HG03442 (cell line): ENCODE measurements at regions not wholly inside any gene's neighbourhood (a gene's known extent, or its start where the extent isn't known, plus 50 kb on each side); places are given as distances from the start of the nearest gene placed in this dataset.

Experiments
- ATAC-seq: cut with Tn5 transposase; IDR thresholded peaks from one replicate; pipeline ENCODE4 v1.9.1; 2021; ENCODE audit warnings: mild to moderate bottlenecking, moderate library complexity; ENCODE audit not compliant: unreplicated experiment

- ATAC-seq: no peak
These were observed 124.2 kb upstream of the ARHGAP28 start for GRCh38 chr18:6605115-6605869.

DNA sequence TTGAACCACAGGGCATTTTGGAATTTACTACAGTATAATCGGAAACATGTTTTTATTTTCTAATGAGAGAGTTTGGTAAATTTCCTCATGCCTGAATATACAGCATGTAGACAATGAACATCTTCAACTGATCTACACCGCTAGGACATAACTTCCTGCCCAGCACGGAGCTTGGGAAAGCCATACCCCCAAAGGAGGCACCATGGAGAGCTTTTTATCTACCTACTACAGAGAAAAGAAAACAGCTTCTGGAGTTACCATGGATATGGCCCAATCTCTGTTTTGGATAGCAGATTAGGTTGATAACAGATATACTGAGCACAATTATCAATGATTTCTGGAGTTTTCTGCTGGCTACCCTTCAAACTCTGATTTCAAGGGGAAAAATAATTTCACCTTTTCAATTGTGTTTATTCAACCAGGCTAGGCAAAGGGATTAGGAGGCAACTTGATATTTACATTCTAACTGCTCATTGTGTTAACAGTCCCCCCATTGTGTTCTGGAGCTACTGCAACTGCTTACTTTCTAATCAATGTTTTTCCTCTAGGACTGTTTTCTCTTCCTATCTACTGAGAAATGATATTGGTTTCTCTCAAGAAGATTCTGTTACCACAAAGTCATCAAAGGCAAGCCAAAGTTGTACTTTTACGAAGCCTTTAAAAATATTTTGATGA lies 123.0 kb upstream of the ARHGAP28 start:
- ATAC-seq: no peak

GRCh38 chr18:6607343-6607742 lies 122.2 kb upstream of the ARHGAP28 start:
- ATAC-seq: no peak

- no peak for ATAC-seq
These were observed 119.8 kb upstream of the ARHGAP28 start for GRCh38 chr18:6609666-6610264.

- no peak for ATAC-seq
These were observed 119.0 kb upstream of the ARHGAP28 start for GRCh38 chr18:6610466-6610865.

DNA sequence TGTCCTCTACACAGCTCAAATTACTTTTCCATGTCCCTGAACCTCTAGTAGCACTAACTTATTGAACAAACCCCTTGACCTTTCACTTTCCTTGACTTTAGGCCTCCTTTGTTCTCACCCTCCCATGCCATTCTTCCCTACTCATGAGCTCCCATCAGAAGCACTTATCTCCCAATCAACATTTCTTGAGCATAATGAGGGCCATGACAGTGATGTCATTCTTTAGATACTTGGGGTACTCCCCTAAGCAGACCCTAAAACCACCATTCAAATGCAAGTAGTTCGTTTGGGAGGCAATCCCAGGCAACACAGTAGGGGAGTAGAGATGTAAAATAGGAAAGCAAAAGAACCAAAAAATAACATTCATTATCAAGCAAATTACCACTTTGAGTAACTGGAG lies 115.9 kb upstream of the ARHGAP28 start:
- ATAC-seq: no peak

- ATAC-seq: no peak
These were observed 114.6 kb upstream of the ARHGAP28 start for GRCh38 chr18:6614952-6615351.

DNA sequence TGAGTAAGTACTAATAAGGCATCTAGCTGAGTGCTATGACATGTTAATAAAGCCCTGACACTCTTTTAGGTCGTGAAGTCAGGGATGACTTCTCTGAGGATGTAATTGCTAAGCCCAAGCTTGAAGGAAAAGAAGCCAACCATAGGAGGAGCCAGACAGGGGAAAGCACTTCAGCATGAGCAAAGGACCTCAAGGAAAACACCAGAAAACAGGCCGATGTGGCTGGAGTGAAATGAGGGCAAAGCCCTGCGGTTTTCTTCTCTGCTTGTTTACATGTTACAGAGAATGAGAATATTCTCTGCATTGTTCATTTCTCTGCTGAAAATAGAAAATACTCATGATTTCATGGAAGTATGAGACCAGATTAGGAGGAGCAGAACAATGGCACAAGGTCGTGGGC lies 112.5 kb upstream of the ARHGAP28 start:
- no peak for ATAC-seq

DNA sequence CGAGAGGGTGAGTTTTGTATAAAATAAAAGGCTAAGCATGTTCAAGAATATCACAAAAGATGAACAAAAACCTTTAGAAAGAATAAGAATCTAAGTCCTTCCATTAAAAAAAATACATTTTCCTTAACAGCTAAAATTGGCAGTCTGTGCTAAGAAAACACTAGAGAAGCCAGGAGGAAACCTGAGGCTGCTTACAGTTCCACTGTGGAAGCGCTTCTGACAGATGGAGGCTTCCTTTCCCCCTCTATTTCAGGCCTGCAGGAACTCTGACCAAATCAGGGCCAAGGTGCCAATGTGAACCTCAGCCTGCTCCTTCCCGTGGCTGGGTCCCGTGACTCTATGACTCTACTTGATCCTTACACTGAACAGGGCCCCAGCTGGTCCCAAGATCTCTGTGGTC lies 108.1 kb upstream of the ARHGAP28 start:
- ATAC-seq: no peak

DNA sequence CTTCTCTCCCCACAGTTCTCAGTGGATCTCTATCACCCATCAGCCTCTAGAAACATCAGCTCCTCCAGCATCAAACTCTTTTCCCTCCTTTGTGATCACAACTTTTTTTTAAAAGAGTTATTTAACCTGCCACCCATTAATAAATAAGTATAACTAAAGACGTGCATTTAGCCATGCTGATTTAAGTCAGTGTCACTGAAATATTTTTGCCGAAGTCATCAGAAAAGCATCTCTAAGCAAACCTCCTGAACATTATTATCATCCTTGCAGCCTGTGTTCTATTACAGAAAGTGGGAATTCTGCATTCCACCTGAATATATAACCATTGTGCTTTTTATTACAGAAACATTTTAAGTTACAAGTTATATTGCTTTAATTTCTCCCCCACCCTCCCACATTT lies 106.2 kb upstream of the ARHGAP28 start:
- ATAC-seq: no peak

DNA sequence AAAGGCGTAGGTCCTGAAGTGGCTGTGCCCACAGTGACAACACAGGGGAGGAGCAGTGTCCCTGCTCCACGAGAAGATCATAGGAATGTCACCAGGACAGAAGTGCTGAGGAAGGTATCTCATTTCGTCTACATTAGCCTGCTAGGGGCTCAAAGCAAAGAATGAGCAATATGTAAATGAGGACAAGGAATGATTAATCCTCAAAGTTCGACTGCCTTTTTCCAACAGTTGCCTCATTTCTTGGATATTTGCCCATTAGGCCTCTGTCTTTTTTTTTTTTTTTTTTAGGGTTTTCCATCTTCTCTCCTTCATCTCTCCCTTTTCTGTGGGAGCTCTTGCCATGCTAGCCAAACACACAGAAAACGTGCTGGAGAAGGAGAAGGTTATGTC lies 105.2 kb upstream of the ARHGAP28 start:
- no peak for ATAC-seq

DNA sequence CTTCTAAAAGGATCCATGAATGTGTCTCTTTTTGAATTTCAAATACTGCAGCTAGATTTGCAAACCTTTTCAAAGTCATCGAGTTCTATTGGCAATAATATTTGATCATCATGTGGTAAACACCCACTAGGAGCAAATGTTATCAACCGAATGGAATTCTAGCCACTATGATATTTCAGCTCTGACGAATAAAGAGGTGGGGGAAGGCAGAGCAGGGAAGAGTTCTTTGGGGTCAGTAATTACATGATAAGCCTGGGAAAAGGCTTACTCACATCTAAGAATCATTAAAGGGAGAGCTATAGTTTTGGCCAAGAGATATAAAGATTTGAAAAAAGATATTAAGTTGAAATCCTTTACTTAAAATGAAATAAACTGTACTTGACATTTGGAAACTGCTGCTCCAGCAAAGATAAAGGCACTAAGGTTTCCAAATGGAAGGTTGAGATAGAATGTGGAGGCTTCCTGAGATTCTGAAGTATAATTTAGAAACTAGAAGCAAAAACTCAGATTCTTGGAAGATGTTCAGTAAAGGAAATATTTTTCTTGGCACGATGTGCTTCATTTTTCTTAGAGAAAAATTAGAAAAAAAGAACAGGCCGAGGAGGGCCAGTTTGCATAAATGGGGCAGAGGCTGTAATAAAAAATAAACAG lies 104.7 kb upstream of the ARHGAP28 start:
- ATAC-seq: no peak

- ATAC-seq: no peak
These were observed 104.0 kb upstream of the ARHGAP28 start for GRCh38 chr18:6625481-6625880.

DNA sequence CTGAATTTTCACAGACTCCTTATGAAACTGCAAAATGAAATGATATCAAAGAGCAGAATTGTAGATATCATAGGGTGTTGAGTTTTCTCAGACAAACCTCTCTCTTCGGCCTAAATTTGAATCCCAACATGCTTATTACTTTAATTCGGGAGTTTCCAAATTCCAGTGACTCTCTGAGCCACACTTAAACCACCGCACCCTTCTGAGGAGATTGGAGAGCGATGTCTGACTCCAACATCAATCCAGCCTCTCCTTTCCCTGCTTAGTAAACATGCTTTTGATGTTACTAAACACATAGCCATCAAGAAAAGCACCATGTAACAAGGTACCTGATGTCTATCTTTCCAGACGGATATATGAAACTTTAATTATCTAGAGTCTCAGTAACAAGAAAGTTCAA lies 103.1 kb upstream of the ARHGAP28 start:
- ATAC-seq: no peak

DNA sequence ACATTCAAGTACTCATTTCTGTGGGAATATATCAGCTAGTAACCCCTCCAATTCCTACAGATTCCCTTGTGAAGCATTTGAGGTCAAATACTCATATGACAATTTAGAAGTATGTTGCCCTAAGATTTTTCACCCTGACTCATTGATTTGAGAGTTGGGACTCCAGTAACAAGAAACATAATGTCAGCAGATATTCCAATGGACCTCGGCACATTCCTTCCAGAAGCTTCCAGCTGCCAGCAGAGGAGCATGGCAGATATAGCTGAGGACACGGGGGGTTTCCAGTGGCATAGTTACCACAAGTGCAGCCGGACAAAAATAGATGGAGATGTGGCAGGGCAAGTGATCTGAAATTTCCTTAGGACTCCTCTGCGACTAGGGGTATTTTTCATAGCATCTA lies 101.9 kb upstream of the ARHGAP28 start:
- ATAC-seq: no peak

DNA sequence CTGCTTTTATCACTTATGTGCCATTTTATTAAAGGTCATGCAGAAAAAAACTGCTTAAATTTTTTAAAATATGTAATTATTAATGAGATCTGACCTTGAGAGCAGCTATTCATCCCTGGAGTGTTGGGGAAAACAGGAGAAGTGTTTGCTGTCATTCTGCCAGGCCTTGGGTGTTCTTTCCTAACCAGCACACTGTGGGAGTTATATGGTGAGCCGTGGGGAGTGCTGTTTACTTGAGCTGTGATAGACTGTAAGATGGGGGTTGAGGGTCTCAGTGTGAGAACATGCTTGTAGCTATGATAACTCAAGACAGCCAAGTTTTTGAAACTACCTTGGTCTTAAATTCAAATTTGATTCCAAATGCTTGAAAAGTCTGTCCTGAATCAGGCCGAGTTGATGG lies 101.3 kb upstream of the ARHGAP28 start:
- no peak for ATAC-seq

- ATAC-seq: no peak
These were observed 99.8 kb upstream of the ARHGAP28 start for GRCh38 chr18:6629635-6630140.

DNA sequence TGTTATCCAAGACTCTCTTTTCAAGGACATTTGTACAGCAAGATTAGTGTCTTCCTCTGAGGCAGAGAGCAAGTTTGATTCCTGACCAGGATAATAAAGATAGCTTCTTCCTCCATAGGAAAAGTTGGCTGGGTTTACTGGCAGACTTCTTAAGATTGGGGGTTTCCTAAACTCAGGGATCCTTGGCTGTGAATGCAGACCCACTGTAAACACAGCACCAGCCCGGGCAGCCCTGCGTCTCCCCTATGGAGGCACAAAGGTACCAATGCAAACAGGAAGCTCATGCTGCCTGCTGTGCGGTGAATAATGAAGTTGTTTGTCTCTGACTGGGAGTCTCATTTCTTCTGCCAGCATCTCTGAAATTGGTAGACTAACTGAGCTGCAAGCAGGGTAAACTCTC lies 96.2 kb upstream of the ARHGAP28 start:
- no peak for ATAC-seq

GRCh38 chr18:6636091-6636490 lies 93.4 kb upstream of the ARHGAP28 start:
- no peak for ATAC-seq

- ATAC-seq: no peak
These were observed 91.1 kb upstream of the ARHGAP28 start for GRCh38 chr18:6638447-6638846.

GRCh38 chr18:6639305-6639704 lies 90.2 kb upstream of the ARHGAP28 start:
- ATAC-seq: no peak
